ENCODE measurements at regions not wholly inside any gene's neighbourhood (a gene's known extent, or its start where the extent isn't known, plus 50 kb on each side); places are given as distances from the start of the nearest gene placed in this dataset.

DNA sequence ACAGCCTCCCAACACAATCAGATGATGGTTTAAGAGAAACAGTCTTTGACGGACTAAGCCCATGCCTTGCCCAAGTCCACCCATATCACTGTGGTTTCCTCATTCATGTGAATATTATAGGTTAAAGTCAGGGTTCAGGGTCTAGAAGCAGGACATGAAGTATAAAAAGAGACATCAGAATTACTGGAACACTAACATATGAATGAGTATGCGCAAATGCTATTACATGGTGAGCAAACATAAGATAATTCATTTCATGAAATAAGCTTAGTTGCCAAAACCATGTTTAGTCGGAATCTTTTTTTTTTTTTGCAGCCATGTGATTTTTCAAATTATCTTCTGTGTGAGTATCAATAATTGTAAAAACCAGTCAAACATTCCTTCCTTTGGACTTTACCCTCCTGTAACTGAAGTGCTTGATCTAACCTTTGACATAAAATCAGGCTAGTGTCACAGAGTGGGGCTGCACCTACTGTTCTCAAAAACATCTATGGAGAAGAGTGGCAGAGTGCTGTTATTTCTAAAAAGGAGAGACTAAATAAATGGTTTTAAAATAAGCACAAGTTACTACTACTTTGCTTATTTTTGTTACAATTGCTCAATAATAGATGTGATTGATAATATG is 84.9 kb upstream of the NRIP1 start:
- DNase-seq (ENCODE audit: low read depth) = no peak
- no peak overlapping the region for H3K4me3 ChIP-seq (ENCODE audit: low read length)
- TF ChIP-seq, protein P1, sequence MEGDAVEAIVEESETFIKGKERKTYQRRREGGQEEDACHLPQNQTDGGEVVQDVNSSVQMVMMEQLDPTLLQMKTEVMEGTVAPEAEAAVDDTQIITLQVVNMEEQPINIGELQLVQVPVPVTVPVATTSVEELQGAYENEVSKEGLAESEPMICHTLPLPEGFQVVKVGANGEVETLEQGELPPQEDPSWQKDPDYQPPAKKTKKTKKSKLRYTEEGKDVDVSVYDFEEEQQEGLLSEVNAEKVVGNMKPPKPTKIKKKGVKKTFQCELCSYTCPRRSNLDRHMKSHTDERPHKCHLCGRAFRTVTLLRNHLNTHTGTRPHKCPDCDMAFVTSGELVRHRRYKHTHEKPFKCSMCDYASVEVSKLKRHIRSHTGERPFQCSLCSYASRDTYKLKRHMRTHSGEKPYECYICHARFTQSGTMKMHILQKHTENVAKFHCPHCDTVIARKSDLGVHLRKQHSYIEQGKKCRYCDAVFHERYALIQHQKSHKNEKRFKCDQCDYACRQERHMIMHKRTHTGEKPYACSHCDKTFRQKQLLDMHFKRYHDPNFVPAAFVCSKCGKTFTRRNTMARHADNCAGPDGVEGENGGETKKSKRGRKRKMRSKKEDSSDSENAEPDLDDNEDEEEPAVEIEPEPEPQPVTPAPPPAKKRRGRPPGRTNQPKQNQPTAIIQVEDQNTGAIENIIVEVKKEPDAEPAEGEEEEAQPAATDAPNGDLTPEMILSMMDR (conservative IDR thresholded peaks at IDR 0.05; ENCODE audit: low read depth, low read length) = no peak

DNA sequence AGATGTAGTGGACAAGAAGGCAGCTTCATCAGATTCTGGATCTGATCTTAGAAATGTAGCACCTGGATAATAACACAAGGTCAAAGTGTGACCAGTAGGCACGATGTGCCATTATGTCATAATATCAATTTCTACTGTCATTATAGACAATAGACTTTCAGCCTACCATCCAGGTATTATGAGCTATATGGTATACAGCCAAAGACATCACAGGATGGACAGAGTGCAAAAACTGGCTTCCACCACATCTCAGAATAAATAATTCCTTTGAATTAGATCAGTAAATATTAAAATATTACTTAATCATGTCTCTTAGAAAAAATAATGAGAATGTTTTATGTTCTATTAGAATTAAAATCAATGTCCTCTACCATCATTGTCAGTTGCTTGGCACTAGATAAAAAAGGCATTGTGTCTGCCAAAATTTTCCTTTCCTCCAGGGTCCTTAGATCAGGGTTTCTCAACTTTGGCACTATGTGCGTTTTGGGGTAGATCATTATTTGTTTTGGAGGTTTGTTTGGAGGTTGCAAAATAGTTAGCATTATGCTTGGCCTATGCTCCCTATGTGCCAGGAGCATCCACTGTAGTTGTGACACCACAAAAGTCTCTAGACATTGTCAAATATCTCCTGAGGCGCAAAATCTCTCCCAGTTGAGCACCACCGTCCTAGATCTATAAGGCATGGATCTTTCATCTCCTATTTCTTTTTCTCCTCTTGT is 86.7 kb upstream of the NRIP1 start:
- no peak for DNase-seq (ENCODE audit: low read depth)
- H3K4me3 ChIP-seq (ENCODE audit: low read length) = no peak overlapping the region
- TF ChIP-seq, protein P1 (conservative IDR thresholded peaks at IDR 0.05; ENCODE audit: low read depth, low read length) = no peak

DNA sequence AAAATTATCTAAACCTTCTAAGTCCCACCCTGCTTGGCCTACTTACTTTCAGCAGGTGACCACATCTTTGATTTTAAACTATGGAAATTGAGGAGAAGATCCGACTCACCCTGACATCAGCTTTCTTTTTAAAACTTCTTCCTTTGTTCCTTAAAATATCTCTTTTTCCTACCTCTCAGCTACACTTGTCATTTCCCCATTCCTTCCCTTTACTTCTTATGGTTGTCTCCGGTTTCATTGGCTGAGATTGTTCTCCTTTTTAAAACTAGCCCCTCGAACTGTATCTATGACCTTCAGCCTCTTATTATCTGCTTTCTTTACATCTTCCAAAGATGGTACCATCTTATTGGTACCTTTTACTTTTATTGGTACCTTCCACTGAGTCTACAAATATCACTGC is 87.8 kb upstream of the NRIP1 start:
- no peak for DNase-seq (ENCODE audit: low read depth)
- no peak overlapping the region for H3K4me3 ChIP-seq (ENCODE audit: low read length)
- TF ChIP-seq, protein P1 (conservative IDR thresholded peaks at IDR 0.05; ENCODE audit: low read depth, low read length) = no peak

DNA sequence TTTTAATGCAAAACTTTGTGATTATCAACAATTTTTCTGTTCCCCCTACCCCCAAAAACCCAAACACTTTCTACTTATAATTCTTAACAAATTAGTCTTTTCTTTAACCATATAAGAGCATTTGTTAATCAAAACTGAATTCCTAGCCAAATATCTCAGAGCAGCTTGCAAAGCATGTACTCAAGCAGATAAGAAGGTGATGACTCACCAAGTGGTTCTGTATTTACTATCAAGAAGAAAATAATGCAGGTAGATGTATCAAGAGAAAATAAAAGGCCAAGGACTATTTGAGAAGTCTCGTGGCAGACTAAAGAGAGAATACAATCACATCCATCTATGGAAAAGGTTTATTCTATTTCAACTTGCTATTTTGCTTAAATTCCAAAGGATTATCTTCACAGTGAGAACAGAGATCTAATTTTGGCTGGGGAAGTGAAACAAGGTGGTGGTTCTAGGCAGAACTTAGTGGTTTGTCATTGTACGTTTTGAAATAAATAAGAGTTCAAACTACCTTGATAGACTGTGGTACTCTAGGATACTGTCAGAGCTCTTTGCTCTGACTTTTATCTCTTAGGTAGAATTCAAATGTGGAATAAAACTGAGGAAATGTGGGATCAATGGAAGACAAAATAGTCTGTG is 94.7 kb upstream of the NRIP1 start:
- no peak overlapping the region for H3K4me3 ChIP-seq (ENCODE audit: low read length)
- DNase-seq (ENCODE audit: low read depth) = peak; percentile 69
- TF ChIP-seq, protein P1 (conservative IDR thresholded peaks at IDR 0.05; ENCODE audit: low read depth, low read length) = no peak

DNA sequence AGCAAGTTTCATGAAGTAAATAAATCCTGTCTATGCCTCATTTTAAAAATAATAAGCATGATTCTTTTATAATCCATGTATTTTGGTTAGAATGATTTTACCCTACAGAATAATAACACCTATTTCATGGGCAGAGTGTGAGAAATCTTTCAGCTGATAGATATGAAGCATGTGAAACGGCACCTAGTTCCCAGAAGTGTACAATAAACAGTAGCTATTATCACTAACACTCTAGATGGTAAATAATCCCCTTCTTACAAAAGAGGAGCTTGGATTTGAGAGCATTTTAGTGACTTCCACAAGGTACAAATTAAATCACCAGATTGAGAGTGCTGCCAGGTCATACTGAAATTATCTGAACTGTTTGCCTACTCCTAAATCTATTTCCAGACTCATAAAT is 95.3 kb upstream of the NRIP1 start:
- DNase-seq (ENCODE audit: low read depth) = no peak
- no peak overlapping the region for H3K4me3 ChIP-seq (ENCODE audit: low read length)
- TF ChIP-seq, protein P1 (conservative IDR thresholded peaks at IDR 0.05; ENCODE audit: low read depth, low read length) = no peak

DNA sequence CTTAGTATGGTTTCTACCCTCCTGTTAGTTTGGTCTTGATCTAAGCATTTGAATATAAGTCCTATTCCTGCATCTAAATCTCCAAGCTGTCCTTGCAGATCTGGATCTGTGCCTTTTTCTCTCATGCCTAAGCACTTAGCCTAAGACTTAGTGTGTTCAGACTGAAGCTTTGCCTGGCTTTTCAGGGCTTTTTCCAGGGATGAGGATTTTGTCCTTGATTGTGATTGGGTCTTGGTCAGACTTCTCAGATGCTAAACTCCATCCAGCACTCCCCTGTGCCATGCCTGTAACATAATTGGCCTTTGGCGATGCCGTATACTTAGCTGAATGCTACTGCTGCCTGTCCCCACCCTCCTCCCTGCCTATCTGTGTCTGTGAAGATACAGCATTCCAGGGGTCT is 98.1 kb upstream of the NRIP1 start:
- TF ChIP-seq, protein P1 (conservative IDR thresholded peaks at IDR 0.05; ENCODE audit: low read depth, low read length) = no peak
- DNase-seq (ENCODE audit: low read depth) = no peak

More for the DNA sequence above, 98.1 kb upstream of the NRIP1 start:
- no peak overlapping the region for H3K4me3 ChIP-seq (ENCODE audit: low read length)

Data from retinal pigment epithelial cell (primary cell).